ENCODE measurements at regions not wholly inside any gene's neighbourhood (a gene's known extent, or its start where the extent isn't known, plus 50 kb on each side); places are given as distances from the start of the nearest gene placed in this dataset.

DNA sequence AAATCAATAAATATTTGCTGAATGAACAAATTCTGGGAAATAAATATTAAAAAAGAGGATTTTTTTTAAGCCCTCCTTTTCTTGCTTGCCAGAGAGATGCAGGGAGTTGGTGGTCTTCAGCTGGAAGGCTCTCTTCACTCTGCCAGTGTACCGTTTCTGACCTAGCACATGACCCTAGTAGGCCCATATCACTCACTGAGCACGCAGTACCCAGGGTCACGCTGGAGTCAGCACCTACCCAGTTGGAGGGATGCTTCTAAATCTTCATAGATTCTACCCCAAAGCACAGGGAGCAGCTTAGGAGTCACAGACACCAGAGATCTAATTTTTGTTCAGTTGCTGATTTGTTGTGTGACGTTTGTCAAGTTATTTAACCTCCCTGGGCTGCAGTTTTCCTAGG lies 195.4 kb upstream of the TBX3 start:
- DNase-seq (ENCODE audit: low read depth, low spot score): no peak
- Histone ChIP-seq H3K9ac (ENCODE audit: insufficient read length, low read depth) (no peak overlapping the region), H3K4me1 (ENCODE audit: insufficient read depth, insufficient read length) (no peaks in the 10 kb centered on the region), H3K4me3 (ENCODE audit: insufficient read length, low read depth) (no peak overlapping the region), H3K9me3 (ENCODE audit: insufficient read depth, low read length) (no peaks in the 10 kb centered on the region), H3K36me3 (ENCODE audit: insufficient read depth, insufficient read length, low read length) (no peaks in the 10 kb centered on the region), H3K27me3 (ENCODE audit: insufficient read depth, insufficient read length) (no peaks in the 10 kb centered on the region)
- TF ChIP-seq YY1 (IDR thresholded peaks at IDR 0.05; ENCODE audit: insufficient read depth, insufficient read length): no peak
- TF ChIP-seq ZNF274 (IDR thresholded peaks at IDR 0.05; ENCODE audit: low read depth, low read length): no peak
- TF ChIP-seq SUZ12 (IDR thresholded peaks at IDR 0.05; ENCODE audit: extremely low read depth, insufficient read depth, insufficient read length): no peak

DNA sequence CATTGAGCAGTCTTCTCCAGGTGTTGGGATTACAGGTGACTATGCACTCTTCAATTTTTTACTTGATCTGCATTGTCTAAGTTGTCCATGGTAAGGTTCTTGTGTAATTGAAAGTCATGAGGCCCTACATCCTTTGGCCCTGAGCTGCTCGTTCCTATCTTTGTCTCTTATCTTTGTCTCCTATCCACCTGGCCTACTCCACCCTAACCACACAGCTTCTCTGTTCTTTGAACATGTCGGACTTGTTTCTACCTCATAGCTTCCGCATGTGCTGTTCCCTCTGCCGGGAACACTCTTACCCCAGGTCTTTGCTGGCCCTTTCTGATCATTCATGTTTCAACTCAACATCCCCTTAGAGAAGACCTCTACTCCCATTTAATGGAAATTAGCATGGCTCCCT lies 194.8 kb upstream of the TBX3 start:
- Histone ChIP-seq H3K27me3 (ENCODE audit: insufficient read depth, insufficient read length) (no peaks in the 10 kb centered on the region), H3K9me3 (ENCODE audit: insufficient read depth, low read length) (no peaks in the 10 kb centered on the region), H3K4me1 (ENCODE audit: insufficient read depth, insufficient read length) (no peaks in the 10 kb centered on the region), H3K36me3 (ENCODE audit: insufficient read depth, insufficient read length, low read length) (no peaks in the 10 kb centered on the region), H3K4me3 (ENCODE audit: insufficient read length, low read depth) (no peak overlapping the region), H3K9ac (ENCODE audit: insufficient read length, low read depth) (no peak overlapping the region)
- no peak for TF ChIP-seq YY1 (IDR thresholded peaks at IDR 0.05; ENCODE audit: insufficient read depth, insufficient read length)
- DNase-seq (ENCODE audit: low read depth, low spot score): no peak

DNA sequence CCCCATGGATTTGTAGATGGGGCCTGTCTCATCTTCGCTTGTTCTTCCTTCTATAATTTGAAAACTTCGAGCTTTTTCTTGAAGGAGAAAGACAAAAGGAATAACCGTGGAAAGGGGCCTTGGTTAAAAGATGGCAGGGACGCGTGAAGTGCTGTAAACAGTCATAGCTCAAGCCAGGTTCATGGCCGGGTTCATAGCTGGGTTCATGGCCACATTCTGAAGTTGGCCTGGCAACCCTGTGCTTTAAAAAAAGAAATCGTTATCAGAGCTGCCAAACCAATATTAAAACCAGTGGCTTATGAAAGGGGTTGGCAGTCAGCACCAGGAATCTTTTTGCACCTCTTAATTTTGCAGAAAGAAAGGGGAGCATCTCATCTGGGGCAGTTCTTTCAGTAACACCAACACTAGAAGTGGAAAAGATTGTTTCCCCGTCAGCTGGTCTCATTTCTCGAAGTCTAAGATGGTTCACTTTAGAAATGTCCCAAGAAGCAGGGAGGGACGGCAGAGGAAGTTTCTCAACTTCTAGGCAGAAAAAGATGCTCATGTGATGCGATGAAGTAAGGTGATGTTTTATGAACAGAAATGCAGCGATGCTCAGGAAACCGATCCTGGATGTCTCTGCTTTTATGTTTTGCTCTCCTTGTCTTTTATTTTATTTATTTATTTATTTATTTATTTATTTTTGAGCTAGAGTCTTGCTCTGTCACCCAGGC lies 193.1 kb upstream of the TBX3 start:
- H3K36me3 ChIP-seq (ENCODE audit: insufficient read depth, insufficient read length, low read length): no peaks in the 10 kb centered on the region
- no peak for DNase-seq (ENCODE audit: low read depth, low spot score)
- no peak overlapping the region for H3K4me3 ChIP-seq (ENCODE audit: insufficient read length, low read depth)
- no peak for TF ChIP-seq ZNF274 (IDR thresholded peaks at IDR 0.05; ENCODE audit: low read depth, low read length)
- no peak for TF ChIP-seq SUZ12 (IDR thresholded peaks at IDR 0.05; ENCODE audit: extremely low read depth, insufficient read depth, insufficient read length)
- no peak for TF ChIP-seq YY1 (IDR thresholded peaks at IDR 0.05; ENCODE audit: insufficient read depth, insufficient read length)
- no peaks in the 10 kb centered on the region for H3K27me3 ChIP-seq (ENCODE audit: insufficient read depth, insufficient read length)
- H3K4me1 ChIP-seq (ENCODE audit: insufficient read depth, insufficient read length): no peaks in the 10 kb centered on the region
- H3K9ac ChIP-seq (ENCODE audit: insufficient read length, low read depth): no peak overlapping the region
- no peaks in the 10 kb centered on the region for H3K9me3 ChIP-seq (ENCODE audit: insufficient read depth, low read length)

DNA sequence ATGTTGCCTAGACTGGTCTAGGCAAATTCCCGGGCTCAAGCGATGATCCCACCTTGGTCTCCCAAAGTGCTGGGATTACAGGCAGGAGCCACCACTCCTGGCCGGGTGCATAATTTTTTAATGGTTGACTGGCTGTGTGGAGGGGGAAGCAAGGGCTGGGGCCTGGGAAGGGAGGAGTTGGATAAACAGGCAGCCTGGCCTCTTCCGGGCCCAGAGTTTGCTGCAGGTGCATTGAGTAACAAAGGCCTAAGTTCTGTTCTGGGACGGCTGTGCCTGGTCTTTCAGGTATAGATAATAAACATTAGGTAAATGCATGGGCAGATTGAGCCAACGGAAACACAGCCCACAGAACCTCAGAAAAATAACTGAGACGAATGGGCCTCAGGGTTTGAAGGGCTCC lies 191.3 kb upstream of the TBX3 start:
- H3K27me3 ChIP-seq (ENCODE audit: insufficient read depth, insufficient read length): no peaks in the 10 kb centered on the region
- no peak for DNase-seq (ENCODE audit: low read depth, low spot score)
- H3K4me3 ChIP-seq (ENCODE audit: insufficient read length, low read depth): no peak overlapping the region
- no peaks in the 10 kb centered on the region for H3K36me3 ChIP-seq (ENCODE audit: insufficient read depth, insufficient read length, low read length)
- H3K9ac ChIP-seq (ENCODE audit: insufficient read length, low read depth): no peak overlapping the region
- TF ChIP-seq YY1 (IDR thresholded peaks at IDR 0.05; ENCODE audit: insufficient read depth, insufficient read length) (no peak), ZNF274 (IDR thresholded peaks at IDR 0.05; ENCODE audit: low read depth, low read length) (no peak)
- H3K4me1 ChIP-seq (ENCODE audit: insufficient read depth, insufficient read length): no peaks in the 10 kb centered on the region
- no peaks in the 10 kb centered on the region for H3K9me3 ChIP-seq (ENCODE audit: insufficient read depth, low read length)

- Histone ChIP-seq H3K9ac (ENCODE audit: insufficient read length, low read depth) (no peak overlapping the region), H3K36me3 (ENCODE audit: insufficient read depth, insufficient read length, low read length) (no peaks in the 10 kb centered on the region), H3K4me1 (ENCODE audit: insufficient read depth, insufficient read length) (no peaks in the 10 kb centered on the region), H3K4me3 (ENCODE audit: insufficient read length, low read depth) (no peak overlapping the region), H3K27me3 (ENCODE audit: insufficient read depth, insufficient read length) (no peaks in the 10 kb centered on the region), H3K9me3 (ENCODE audit: insufficient read depth, low read length) (no peaks in the 10 kb centered on the region)
- DNase-seq (ENCODE audit: low read depth, low spot score): no peak
- no peak for TF ChIP-seq ZNF274 (IDR thresholded peaks at IDR 0.05; ENCODE audit: low read depth, low read length)
Measured at GRCh38 chr12:114873656-114874055, 189.7 kb upstream of the TBX3 start.

GRCh38 chr12:114868995-114869834 lies 185.2 kb upstream of the TBX3 start:
- no peaks in the 10 kb centered on the region for H3K9me3 ChIP-seq (ENCODE audit: insufficient read depth, low read length)
- TF ChIP-seq ZNF274 (IDR thresholded peaks at IDR 0.05; ENCODE audit: low read depth, low read length): no peak
- TF ChIP-seq YY1 (IDR thresholded peaks at IDR 0.05; ENCODE audit: insufficient read depth, insufficient read length): no peak
- no peak for TF ChIP-seq SUZ12 (IDR thresholded peaks at IDR 0.05; ENCODE audit: extremely low read depth, insufficient read depth, insufficient read length)
- H3K4me3 ChIP-seq (ENCODE audit: insufficient read length, low read depth): no peak overlapping the region
- H3K4me1 ChIP-seq (ENCODE audit: insufficient read depth, insufficient read length): peaks cover 3% of the 10 kb centered on the region
- H3K27me3 ChIP-seq (ENCODE audit: insufficient read depth, insufficient read length): no peaks in the 10 kb centered on the region
- DNase-seq (ENCODE audit: low read depth, low spot score): no peak
- H3K36me3 ChIP-seq (ENCODE audit: insufficient read depth, insufficient read length, low read length): no peaks in the 10 kb centered on the region
- no peak overlapping the region for H3K9ac ChIP-seq (ENCODE audit: insufficient read length, low read depth)

DNA sequence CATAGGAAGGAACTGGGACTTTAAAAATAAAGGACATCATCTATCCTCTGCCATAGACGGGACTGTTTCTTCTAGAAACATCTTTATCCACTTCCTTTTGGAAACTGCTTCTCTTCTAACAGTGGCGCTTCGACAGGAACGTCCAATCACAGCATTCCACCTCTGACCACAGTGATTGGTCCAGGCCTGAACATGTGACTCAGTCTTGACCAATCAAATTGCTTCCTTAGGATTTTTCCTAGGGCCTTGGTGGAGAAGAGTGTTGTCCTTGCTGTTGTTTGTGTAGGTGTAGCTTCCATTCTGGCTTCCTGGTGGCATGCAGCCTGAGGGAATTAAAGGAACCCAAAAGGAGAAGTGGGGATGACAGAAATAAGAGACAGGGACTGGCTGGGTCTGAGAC lies 182.4 kb upstream of the TBX3 start:
- H3K27me3 ChIP-seq (ENCODE audit: insufficient read depth, insufficient read length): no peaks in the 10 kb centered on the region
- H3K36me3 ChIP-seq (ENCODE audit: insufficient read depth, insufficient read length, low read length): no peaks in the 10 kb centered on the region
- DNase-seq (ENCODE audit: low read depth, low spot score): no peak
- TF ChIP-seq ZNF274 (IDR thresholded peaks at IDR 0.05; ENCODE audit: low read depth, low read length) (no peak), SUZ12 (IDR thresholded peaks at IDR 0.05; ENCODE audit: extremely low read depth, insufficient read depth, insufficient read length) (no peak), YY1 (IDR thresholded peaks at IDR 0.05; ENCODE audit: insufficient read depth, insufficient read length) (no peak)
- H3K9ac ChIP-seq (ENCODE audit: insufficient read length, low read depth): no peak overlapping the region
- H3K9me3 ChIP-seq (ENCODE audit: insufficient read depth, low read length): no peaks in the 10 kb centered on the region
- no peak overlapping the region for H3K4me3 ChIP-seq (ENCODE audit: insufficient read length, low read depth)
- H3K4me1 ChIP-seq (ENCODE audit: insufficient read depth, insufficient read length): peaks cover 3% of the 10 kb centered on the region

All from NT2/D1 (cell line).